Ishikawa (cell line): ENCODE measurements at regions not wholly inside any gene's neighbourhood (a gene's known extent, or its start where the extent isn't known, plus 50 kb on each side); places are given as distances from the start of the nearest gene placed in this dataset.

Experiments
- CEBPB ChIP-seq: IDR thresholded peaks from 2 replicates; pipeline ENCODE4 v1.6.1; 2012
- CREB1 ChIP-seq: IDR thresholded peaks from 2 replicates; pipeline ENCODE4 v1.6.1; 2012; ENCODE audit warnings: low read depth
- EP300 ChIP-seq: IDR thresholded peaks from 2 replicates; pipeline ENCODE4 v1.6.1; 2012; ENCODE audit warnings: borderline replicate concordance
- FOXM1 ChIP-seq: IDR thresholded peaks from 2 replicates; pipeline ENCODE4 v1.6.1; 2012; ENCODE audit warnings: low read depth, borderline replicate concordance
- YY1 ChIP-seq: IDR thresholded peaks from 2 replicates; pipeline ENCODE4 v1.6.1; 2012; ENCODE audit warnings: low read depth
- TF ChIP-seq, protein P1 (sequence below): IDR thresholded peaks from 2 replicates; pipeline ENCODE4 v1.6.1; 2012

DNA sequence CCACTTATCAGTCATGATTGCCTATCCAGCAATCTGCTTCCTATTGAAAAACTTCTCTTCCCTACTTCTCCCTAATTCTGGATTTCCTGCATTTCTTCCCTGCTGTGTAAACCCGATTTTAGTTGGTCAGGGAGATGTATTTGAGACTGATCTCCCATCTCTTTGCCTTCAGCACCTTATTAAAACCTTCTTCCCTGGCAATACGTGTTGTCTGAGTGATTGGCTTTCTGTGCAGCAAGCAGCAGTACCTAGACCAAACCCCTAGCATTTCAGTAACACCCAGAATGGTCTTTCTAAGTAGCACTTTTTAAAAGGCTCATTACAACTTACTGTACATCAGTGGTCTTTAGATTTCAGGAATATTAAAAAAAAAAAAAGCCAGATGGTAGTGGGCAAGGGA is 99.1 kb upstream of the PDE10A start:
- TF ChIP-seq, protein P1, sequence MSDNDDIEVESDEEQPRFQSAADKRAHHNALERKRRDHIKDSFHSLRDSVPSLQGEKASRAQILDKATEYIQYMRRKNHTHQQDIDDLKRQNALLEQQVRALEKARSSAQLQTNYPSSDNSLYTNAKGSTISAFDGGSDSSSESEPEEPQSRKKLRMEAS: no peak
- no peak for TF ChIP-seq EP300
- TF ChIP-seq YY1: no peak
- TF ChIP-seq CREB1: no peak
- no peak for TF ChIP-seq FOXM1
- TF ChIP-seq CEBPB: no peak
